HG02840 (cell line): ENCODE measurements at regions not wholly inside any gene's neighbourhood (a gene's known extent, or its start where the extent isn't known, plus 50 kb on each side); places are given as distances from the start of the nearest gene placed in this dataset.

Source experiments
- ATAC-seq: cut with Tn5 transposase; IDR thresholded peaks from one replicate; pipeline ENCODE4 v1.9.1; 2021; ENCODE audit warnings: mild to moderate bottlenecking, moderate library complexity, moderate number of reproducible peaks; ENCODE audit not compliant: unreplicated experiment, low FRiP score

GRCh38 chr4:60799214-60799613, 400.9 kb upstream of the ADGRL3 start:
- ATAC-seq = no peak

GRCh38 chr4:60800701-60801100, 399.4 kb upstream of the ADGRL3 start:
- no peak for ATAC-seq

- ATAC-seq = no peak
These were observed 394.4 kb upstream of the ADGRL3 start for GRCh38 chr4:60805500-60806313.

- no peak for ATAC-seq
These were observed 391.2 kb upstream of the ADGRL3 start for GRCh38 chr4:60808726-60809485.

- ATAC-seq = no peak
These were observed 390.7 kb upstream of the ADGRL3 start for GRCh38 chr4:60809486-60809800.

GRCh38 chr4:60812811-60813210, 387.3 kb upstream of the ADGRL3 start:
- no peak for ATAC-seq

GRCh38 chr4:60814549-60814948, 385.6 kb upstream of the ADGRL3 start:
- no peak for ATAC-seq

GRCh38 chr4:60817609-60818008, 382.5 kb upstream of the ADGRL3 start:
- no peak for ATAC-seq

- no peak for ATAC-seq
These were observed 377.1 kb upstream of the ADGRL3 start for GRCh38 chr4:60822986-60823385.

GRCh38 chr4:60840020-60840419, 360.1 kb upstream of the ADGRL3 start:
- ATAC-seq = no peak

GRCh38 chr4:60846678-60847077, 353.4 kb upstream of the ADGRL3 start:
- ATAC-seq = no peak

GRCh38 chr4:60847614-60848013, 352.5 kb upstream of the ADGRL3 start:
- ATAC-seq = no peak

- no peak for ATAC-seq
These were observed 342.9 kb upstream of the ADGRL3 start for GRCh38 chr4:60857130-60857753.

- no peak for ATAC-seq
These were observed 336.7 kb upstream of the ADGRL3 start for GRCh38 chr4:60863442-60863841.

- ATAC-seq = no peak
These were observed 334.9 kb upstream of the ADGRL3 start for GRCh38 chr4:60865273-60865672.

GRCh38 chr4:60868232-60868960, 331.7 kb upstream of the ADGRL3 start:
- ATAC-seq = no peak

GRCh38 chr4:60879135-60879701, 320.9 kb upstream of the ADGRL3 start:
- no peak for ATAC-seq

GRCh38 chr4:60884587-60884986, 315.5 kb upstream of the ADGRL3 start:
- ATAC-seq = no peak

- ATAC-seq = no peak
These were observed 315.1 kb upstream of the ADGRL3 start for GRCh38 chr4:60885011-60885410.

GRCh38 chr4:60890743-60891142, 309.4 kb upstream of the ADGRL3 start:
- ATAC-seq = no peak

- no peak for ATAC-seq
These were observed 308.2 kb upstream of the ADGRL3 start for GRCh38 chr4:60891947-60892346.
